MM.1S (cell line): ENCODE measurements at regions not wholly inside any gene's neighbourhood (a gene's known extent, or its start where the extent isn't known, plus 50 kb on each side); places are given as distances from the start of the nearest gene placed in this dataset.

Experiments
- DNase-seq: peaks from one replicate; pipeline ENCODE4 v3.0.0-alpha.2; 2015
- H2AFZ ChIP-seq: fragments of 300-600 bp; sonication (generic); 2 replicates; pipeline ENCODE4 v1.6.0; 2016; ENCODE audit warnings: antibody characterized with exemption, low read length
- H3F3A ChIP-seq: fragments of 300-600 bp; sonication (generic); 2 replicates; pipeline ENCODE4 v1.6.1; 2016; ENCODE audit warnings: mild to moderate bottlenecking, antibody characterized with exemption, low read length, moderate library complexity, mixed read lengths; ENCODE audit not compliant: insufficient read depth
- H3K27ac ChIP-seq: fragments of 300-600 bp; sonication (generic); 2 replicates; pipeline ENCODE4 v1.5.1; 2016; ENCODE audit warnings: mild to moderate bottlenecking, low read length
- H3K27me3 ChIP-seq: fragments of 300-600 bp; sonication (generic); replicated peaks from 2 replicates; pipeline ENCODE4 v1.6.0; 2016; ENCODE audit warnings: low read length; ENCODE audit not compliant: insufficient read depth
- H3K36me3 ChIP-seq: fragments of 300-600 bp; sonication (generic); replicated peaks from 2 replicates; pipeline ENCODE4 v1.6.1; 2016; ENCODE audit warnings: mild to moderate bottlenecking, low read length, mixed read lengths; ENCODE audit not compliant: insufficient read depth
- H3K4me1 ChIP-seq: fragments of 300-600 bp; sonication (generic); 2 replicates; pipeline ENCODE4 v1.6.1; 2016; ENCODE audit warnings: low read length, mixed read lengths
- H3K4me2 ChIP-seq: fragments of 300-600 bp; sonication (generic); 2 replicates; pipeline ENCODE4 v1.6.0; 2016; ENCODE audit warnings: low read depth, low read length
- H3K4me3 ChIP-seq: fragments of 300-600 bp; sonication (generic); 2 replicates; pipeline ENCODE4 v1.5.1; 2016; ENCODE audit warnings: low read length, mixed read lengths
- H3K79me2 ChIP-seq: fragments of 300-600 bp; sonication (generic); 2 replicates; pipeline ENCODE4 v1.6.1; 2016; ENCODE audit warnings: mixed run types, low read length, mixed read lengths
- H3K9ac ChIP-seq: fragments of 300-600 bp; sonication (generic); 2 replicates; pipeline ENCODE4 v1.6.1; 2016; ENCODE audit warnings: low read length, mixed read lengths
- H3K9me2 ChIP-seq: fragments of 300-600 bp; sonication (generic); replicated peaks from 2 replicates; pipeline ENCODE4 v1.6.1; 2016; ENCODE audit warnings: mild to moderate bottlenecking, low read length, mixed read lengths; ENCODE audit not compliant: insufficient read depth
- H3K9me3 ChIP-seq: fragments of 300-600 bp; sonication (generic); replicated peaks from 2 replicates; pipeline ENCODE4 v1.6.1; 2016; ENCODE audit warnings: mild to moderate bottlenecking, low read length, mixed read lengths; ENCODE audit not compliant: insufficient read depth
- H4K20me1 ChIP-seq: fragments of 300-600 bp; sonication (generic); 2 replicates; pipeline ENCODE4 v1.6.1; 2016; ENCODE audit warnings: mild to moderate bottlenecking, low read length, moderate library complexity, mixed read lengths; ENCODE audit not compliant: insufficient read depth
- EZH2 ChIP-seq: fragments of 300-600 bp; sonication (generic); optimal IDR thresholded peaks from 2 replicates; pipeline ENCODE3; 2017; ENCODE audit warnings: low read depth, mild to moderate bottlenecking, antibody characterized with exemption, low read length, mixed read lengths
- EZH2phosphoT487 ChIP-seq: fragments of 300-600 bp; sonication (generic); IDR thresholded peaks from 2 replicates; pipeline ENCODE4 v1.6.1; 2018; ENCODE audit warnings: antibody characterized with exemption, low read length
- TF ChIP-seq, protein P1 (sequence below): fragments of 300-600 bp; sonication (generic); IDR thresholded peaks from 2 replicates; pipeline ENCODE4 v1.5.1; 2016; ENCODE audit warnings: antibody characterized with exemption, low read length, mixed read lengths

DNA sequence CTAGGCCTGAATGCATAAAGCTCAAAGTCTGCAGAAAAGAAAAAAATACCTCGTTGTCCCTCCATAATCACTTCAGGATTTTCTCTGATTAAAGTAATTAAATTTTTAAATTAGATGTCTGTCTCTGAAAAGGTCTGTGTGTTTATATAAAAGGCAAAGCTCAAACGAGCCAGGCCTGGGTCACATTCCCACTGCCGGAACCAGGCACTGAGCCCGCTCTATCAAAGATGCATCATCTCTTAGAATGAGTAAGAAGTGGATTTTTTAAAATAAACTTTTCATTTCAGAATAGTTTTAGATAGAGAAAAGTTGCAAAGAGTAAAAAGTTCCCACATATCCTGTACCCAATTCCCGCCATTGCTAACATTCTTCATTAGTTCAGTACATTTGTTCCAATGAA, 202.1 kb upstream of the KYNU start:
- no peak for DNase-seq
- no peaks in the 10 kb centered on the region for H3K4me1 ChIP-seq
- no peak overlapping the region for H3K27ac ChIP-seq
- H3K9ac ChIP-seq: no peak overlapping the region
- H3F3A ChIP-seq: no peaks in the 10 kb centered on the region
- no peak overlapping the region for H2AFZ ChIP-seq
- no peaks in the 10 kb centered on the region for H3K9me2 ChIP-seq
- no peaks in the 10 kb centered on the region for H3K27me3 ChIP-seq
- no peaks in the 10 kb centered on the region for H4K20me1 ChIP-seq
- no peak overlapping the region for H3K4me2 ChIP-seq
- H3K36me3 ChIP-seq: no peaks in the 10 kb centered on the region
- H3K9me3 ChIP-seq: no peaks in the 10 kb centered on the region
- TF ChIP-seq EZH2phosphoT487 (no peak), EZH2 (no peak)
- TF ChIP-seq, protein P1, sequence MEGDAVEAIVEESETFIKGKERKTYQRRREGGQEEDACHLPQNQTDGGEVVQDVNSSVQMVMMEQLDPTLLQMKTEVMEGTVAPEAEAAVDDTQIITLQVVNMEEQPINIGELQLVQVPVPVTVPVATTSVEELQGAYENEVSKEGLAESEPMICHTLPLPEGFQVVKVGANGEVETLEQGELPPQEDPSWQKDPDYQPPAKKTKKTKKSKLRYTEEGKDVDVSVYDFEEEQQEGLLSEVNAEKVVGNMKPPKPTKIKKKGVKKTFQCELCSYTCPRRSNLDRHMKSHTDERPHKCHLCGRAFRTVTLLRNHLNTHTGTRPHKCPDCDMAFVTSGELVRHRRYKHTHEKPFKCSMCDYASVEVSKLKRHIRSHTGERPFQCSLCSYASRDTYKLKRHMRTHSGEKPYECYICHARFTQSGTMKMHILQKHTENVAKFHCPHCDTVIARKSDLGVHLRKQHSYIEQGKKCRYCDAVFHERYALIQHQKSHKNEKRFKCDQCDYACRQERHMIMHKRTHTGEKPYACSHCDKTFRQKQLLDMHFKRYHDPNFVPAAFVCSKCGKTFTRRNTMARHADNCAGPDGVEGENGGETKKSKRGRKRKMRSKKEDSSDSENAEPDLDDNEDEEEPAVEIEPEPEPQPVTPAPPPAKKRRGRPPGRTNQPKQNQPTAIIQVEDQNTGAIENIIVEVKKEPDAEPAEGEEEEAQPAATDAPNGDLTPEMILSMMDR: no peak
- no peaks in the 10 kb centered on the region for H3K79me2 ChIP-seq
- no peak overlapping the region for H3K4me3 ChIP-seq

DNA sequence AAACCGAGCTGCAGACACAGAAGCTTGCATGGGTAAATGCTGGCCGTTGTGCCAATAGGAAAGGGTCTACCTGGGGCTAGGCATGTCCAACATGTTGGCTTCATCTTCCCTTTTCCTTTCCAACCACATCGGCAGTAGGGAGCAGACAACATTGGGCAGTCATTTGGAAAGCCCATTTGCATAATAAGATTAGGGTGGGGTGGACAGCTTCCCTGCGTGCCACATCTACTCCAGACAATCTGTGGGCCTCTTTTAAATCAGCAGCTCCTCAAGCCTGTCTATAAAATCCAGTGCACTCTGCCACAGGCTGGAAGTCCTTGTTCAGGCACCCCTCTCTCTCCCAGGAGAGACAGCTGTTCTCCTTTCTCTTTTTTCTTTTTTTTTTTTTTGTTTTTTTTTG, 203.6 kb upstream of the KYNU start:
- Histone ChIP-seq H4K20me1 (no peaks in the 10 kb centered on the region), H3K27me3 (no peaks in the 10 kb centered on the region), H3K9me2 (no peaks in the 10 kb centered on the region)

DNA sequence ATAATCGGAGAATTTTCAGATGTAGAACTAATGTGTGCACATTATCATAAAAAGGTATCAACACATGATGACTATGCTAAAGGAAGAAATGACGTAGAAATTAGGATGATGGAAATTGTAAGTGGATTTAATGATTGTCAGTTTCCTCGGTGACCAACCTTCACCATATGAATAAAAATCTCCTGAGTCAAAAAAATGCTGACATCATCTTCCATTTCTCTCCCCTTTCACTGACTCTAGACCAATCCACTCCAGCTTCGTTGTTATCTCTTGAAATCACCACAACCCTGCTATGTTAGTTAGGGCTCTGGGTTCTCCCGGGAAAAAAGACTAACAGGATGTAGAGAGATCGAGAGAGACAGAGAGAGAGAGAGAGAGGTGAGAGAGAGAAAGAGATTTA, 204.8 kb upstream of the KYNU start:
- H2AFZ ChIP-seq: no peak overlapping the region
- H4K20me1 ChIP-seq: no peaks in the 10 kb centered on the region
- no peak overlapping the region for H3K9ac ChIP-seq
- H3F3A ChIP-seq: no peaks in the 10 kb centered on the region
- H3K36me3 ChIP-seq: no peaks in the 10 kb centered on the region
- no peaks in the 10 kb centered on the region for H3K79me2 ChIP-seq
- H3K9me3 ChIP-seq: no peaks in the 10 kb centered on the region
- no peak overlapping the region for H3K4me2 ChIP-seq
- H3K9me2 ChIP-seq: no peaks in the 10 kb centered on the region
- no peaks in the 10 kb centered on the region for H3K4me1 ChIP-seq
- no peak overlapping the region for H3K27ac ChIP-seq
- DNase-seq: no peak
- no peak overlapping the region for H3K4me3 ChIP-seq
- H3K27me3 ChIP-seq: no peaks in the 10 kb centered on the region
- TF ChIP-seq, protein P1: no peak
- TF ChIP-seq EZH2phosphoT487 (no peak), EZH2 (no peak)

More for the DNA sequence above, 203.6 kb upstream of the KYNU start:
- no peaks in the 10 kb centered on the region for H3K4me1 ChIP-seq
- H3K9me3 ChIP-seq: no peaks in the 10 kb centered on the region
- H3K27ac ChIP-seq: no peak overlapping the region
- DNase-seq: no peak
- no peak overlapping the region for H3K4me2 ChIP-seq
- no peak for TF ChIP-seq EZH2
- TF ChIP-seq, protein P1: no peak
- no peak for TF ChIP-seq EZH2phosphoT487
- H3K9ac ChIP-seq: no peak overlapping the region
- no peak overlapping the region for H2AFZ ChIP-seq
- H3F3A ChIP-seq: no peaks in the 10 kb centered on the region
- no peak overlapping the region for H3K4me3 ChIP-seq
- no peaks in the 10 kb centered on the region for H3K79me2 ChIP-seq
- H3K36me3 ChIP-seq: no peaks in the 10 kb centered on the region
